ENCODE measurements at regions not wholly inside any gene's neighbourhood (a gene's known extent, or its start where the extent isn't known, plus 50 kb on each side); places are given as distances from the start of the nearest gene placed in this dataset.
A peak's percentile ranks its signal among the peaks of the same experiment; 100 is the strongest.

GRCh38 chr16:85209526-85210121 lies 97.4 kb upstream of the CIBAR2 start:
- Histone ChIP-seq H2AFZ (ENCODE audit: low read depth) (no peak overlapping the region), H3K27me3 (ENCODE audit: insufficient read depth) (no peaks in the 10 kb centered on the region), H3F3A (replicated peaks; ENCODE audit: insufficient read depth) (peaks cover 10% of the 10 kb centered on the region), H3K9ac (no peak overlapping the region), H3K4me1 (ENCODE audit: control insufficient read depth in 1 of 2, insufficient read depth in 2 of 2, low read depth in 1 of 2, low read length in 1 of 2) (peaks cover 27 to 63% of the 10 kb centered on the region in 2 experiments; a peak in 3 of 4 replicates), H3K79me2 (ENCODE audit: insufficient read depth) (peaks cover 18% of the 10 kb centered on the region; the same call in 1 of the 2 replicates), H4K20me1 (ENCODE audit: insufficient read depth) (no peaks in the 10 kb centered on the region), H3K4me3 (ENCODE audit: low read depth in 2 of 2, low read length in 1 of 2) (no peak overlapping the region), H3K9me3 (no peaks in the 10 kb centered on the region), H3K27ac (ENCODE audit: low read depth in 2 of 2, low read length in 1 of 2) (peak overlapping the region in 1 of 2 experiments; percentile 26; a peak in 1 of 4 replicates), H3K4me2 (no peak overlapping the region), H3K9me2 (no peaks in the 10 kb centered on the region), H3K36me3 (replicated peaks in 1 of 2; ENCODE audit: control insufficient read depth in 1 of 2, insufficient read depth in 2 of 2, low read length in 1 of 2) (no peaks in the 10 kb centered on the region)
- ChIA-PET POLR2A (interaction anchor here (1.2 kb wide), 1 partner anchor 10 kb away, joined by 3 read pairs; no protein-coding TSS in a partner anchor), CTCF (interaction anchor here (0.7 to 2.0 kb wide), 5 partner anchors 10 to 131 kb away, joined by 3 to 9 read pairs (median 3); no protein-coding TSS in a partner anchor)
- TF ChIP-seq MXI1 (IDR thresholded peaks at IDR 0.05; ENCODE audit: low read depth, low read length): no peak
- peak; percentile 15; the same call in 1 of the 2 replicates for TF ChIP-seq CTCF (IDR thresholded peaks at IDR 0.05)
- 88% methylated on average over 15 of the region's 17 CpGs for WGBS (ENCODE audit: low lambda C conversion rate)
- no peak for DNase-seq

- POLR2A ChIA-PET: interaction anchor here (1.2 kb wide), 1 partner anchor 9 kb away, joined by 3 read pairs; no protein-coding TSS in a partner anchor
- no peak for TF ChIP-seq EZH2phosphoT487 (IDR thresholded peaks at IDR 0.05; ENCODE audit: borderline replicate concordance, low read depth)
- no peak for TF ChIP-seq USF2 (IDR thresholded peaks at IDR 0.05; ENCODE audit: borderline replicate concordance, low read depth, low read length)
- peak; percentile 62; the same call in 1 of the 2 replicates for TF ChIP-seq FOSL2 (IDR thresholded peaks at IDR 0.05; ENCODE audit: borderline replicate concordance, low read depth)
- no peak for TF ChIP-seq TAF1 (IDR thresholded peaks at IDR 0.05; ENCODE audit: borderline replicate concordance, low read depth, low read length)
- TF ChIP-seq SIN3A (IDR thresholded peaks at IDR 0.05; ENCODE audit: borderline replicate concordance, low read depth, low read length): no peak
- peak; percentile 72 for TF ChIP-seq MAX (IDR thresholded peaks at IDR 0.05; ENCODE audit: low read depth)
- no peak for TF ChIP-seq FOXJ3 (CRISPR knock-in tag; IDR thresholded peaks at IDR 0.05)
- TF ChIP-seq REST (IDR thresholded peaks at IDR 0.05; ENCODE audit: low read depth, low read length): no peak
- peak; percentile 56; the same call in 1 of the 2 replicates for TF ChIP-seq TEAD4 (IDR thresholded peaks at IDR 0.05; ENCODE audit: borderline replicate concordance, insufficient read depth)
- no peak for TF ChIP-seq SMC3 (IDR thresholded peaks at IDR 0.05; ENCODE audit: low read depth, low read length)
- TF ChIP-seq EP300 (IDR thresholded peaks at IDR 0.05; ENCODE audit: borderline replicate concordance in 1 of 2, low read depth in 1 of 2, low read length in 1 of 2): no peak
- 0 out of 2 replicates have a peak, but pooled peaks have one; percentile 31 for TF ChIP-seq RCOR1 (IDR thresholded peaks at IDR 0.05; ENCODE audit: low read length)
- TF ChIP-seq GABPA (IDR thresholded peaks at IDR 0.05; ENCODE audit: low read depth): no peak
- TF ChIP-seq YY1 (IDR thresholded peaks at IDR 0.05; ENCODE audit: low read depth): no peak
- TF ChIP-seq NFIC (IDR thresholded peaks at IDR 0.05; ENCODE audit: borderline replicate concordance): peak; percentile 23; the same call in 1 of the 2 replicates
These were observed 98.3 kb upstream of the CIBAR2 start for GRCh38 chr16:85210423-85211169.

More at GRCh38 chr16:85210423-85211169, 98.3 kb upstream of the CIBAR2 start:
- Histone ChIP-seq H3K27ac (ENCODE audit: low read depth in 2 of 2, low read length in 1 of 2) (peak overlapping the region in 1 of 2 experiments; percentile 26; a peak in 2 of 4 replicates), H3K4me2 (0 out of 2 replicates have a peak overlapping the region, but pooled peaks have one; percentile 15), H3K9me2 (no peaks in the 10 kb centered on the region), H3F3A (replicated peaks; ENCODE audit: insufficient read depth) (peaks cover 10% of the 10 kb centered on the region), H3K27me3 (ENCODE audit: insufficient read depth) (no peaks in the 10 kb centered on the region), H3K36me3 (replicated peaks in 1 of 2; ENCODE audit: control insufficient read depth in 1 of 2, insufficient read depth in 2 of 2, low read length in 1 of 2) (no peaks in the 10 kb centered on the region), H3K4me3 (ENCODE audit: low read depth in 2 of 2, low read length in 1 of 2) (no peak overlapping the region), H3K9ac (no peak overlapping the region), H3K79me2 (ENCODE audit: insufficient read depth) (peaks cover 17% of the 10 kb centered on the region; the same call in 1 of the 2 replicates), H4K20me1 (ENCODE audit: insufficient read depth) (no peaks in the 10 kb centered on the region), H2AFZ (ENCODE audit: low read depth) (no peak overlapping the region), H3K4me1 (ENCODE audit: control insufficient read depth in 1 of 2, insufficient read depth in 2 of 2, low read depth in 1 of 2, low read length in 1 of 2) (peaks cover 27 to 63% of the 10 kb centered on the region in 2 experiments; a peak in 3 of 4 replicates), H3K9me3 (no peaks in the 10 kb centered on the region)
- CTCF ChIA-PET: interaction anchor here (0.7 to 1.9 kb wide), 7 partner anchors 8 to 130 kb away, joined by 3 to 10 read pairs (median 4); no protein-coding TSS in a partner anchor
- 55% methylated on average over 7 of the region's 8 CpGs for WGBS (ENCODE audit: low lambda C conversion rate)
- no peak for DNase-seq
